ENCODE measurements at regions not wholly inside any gene's neighbourhood (a gene's known extent, or its start where the extent isn't known, plus 50 kb on each side); places are given as distances from the start of the nearest gene placed in this dataset.

DNA sequence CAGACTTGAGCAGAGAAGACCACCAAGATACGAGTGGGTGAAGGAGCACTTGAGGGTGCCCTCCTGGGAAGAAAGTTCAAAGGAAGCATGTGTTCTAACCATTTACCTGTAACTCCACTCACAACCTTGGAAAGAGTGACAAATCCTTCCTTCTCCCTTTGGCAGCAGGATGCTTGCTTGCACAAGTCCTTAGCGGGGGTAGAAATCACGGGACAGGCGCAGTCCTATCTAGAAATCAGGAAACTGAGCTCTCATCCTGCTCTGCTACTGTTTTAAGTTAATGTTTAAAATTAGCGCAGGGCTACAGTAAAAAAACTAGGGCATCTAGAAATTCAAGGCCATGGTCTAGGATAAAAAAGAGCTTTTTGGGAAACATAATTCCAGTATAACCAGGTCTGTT is 100.9 kb upstream of the PTPRM start:
- Histone ChIP-seq H3K27ac (ENCODE audit: low read length) (no peak overlapping the region), H3K4me1 (ENCODE audit: control insufficient read depth, low read depth, low read length) (no peaks in the 10 kb centered on the region), H3K36me3 (ENCODE audit: control insufficient read depth, low read depth, low read length) (no peaks in the 10 kb centered on the region), H3K4me3 (ENCODE audit: low read length) (no peak overlapping the region), H3K9me3 (ENCODE audit: control insufficient read depth, low read depth, low read length) (no peaks in the 10 kb centered on the region), H3K9ac (ENCODE audit: low read length) (no peak overlapping the region), H3K27me3 (ENCODE audit: control insufficient read depth, insufficient read depth, low read length) (no peaks in the 10 kb centered on the region)

DNA sequence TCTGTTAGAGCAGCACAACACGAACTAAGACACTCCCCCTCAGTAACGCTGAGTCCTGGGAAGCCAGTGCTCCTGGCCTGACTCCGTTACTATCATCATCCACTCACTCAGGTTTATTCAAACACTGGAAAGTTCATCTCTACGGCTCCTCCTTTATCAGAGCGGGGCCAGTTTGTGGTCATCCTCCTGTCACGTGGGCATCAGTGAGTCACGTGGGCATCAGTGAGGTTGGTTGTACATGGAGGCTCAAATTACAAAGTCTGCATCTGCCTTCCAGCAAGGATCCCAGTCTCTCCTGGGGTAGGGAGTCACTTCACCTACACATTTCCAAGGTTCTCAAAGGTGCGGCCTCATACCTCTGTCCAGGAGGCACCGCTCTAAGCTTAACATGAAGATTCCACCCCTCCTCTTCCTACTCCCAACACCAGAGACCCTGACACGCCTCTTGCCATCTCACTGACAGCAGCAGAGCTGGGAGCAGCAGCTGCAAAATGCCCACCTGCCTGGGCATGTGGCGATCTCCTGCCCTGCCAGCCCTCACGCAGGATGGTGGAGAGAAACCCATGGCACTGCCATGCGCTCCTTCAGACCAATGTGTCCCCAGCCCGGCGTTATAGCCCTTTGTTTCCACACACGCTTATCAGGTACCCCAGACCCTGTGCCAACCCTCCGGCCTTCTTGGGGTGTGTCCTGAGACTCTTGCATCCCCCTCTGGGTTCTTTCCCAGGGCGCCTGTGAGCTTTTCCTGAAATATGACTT is 99.2 kb upstream of the PTPRM start:
- Histone ChIP-seq H3K4me3 (ENCODE audit: low read length) (no peak overlapping the region), H3K27ac (ENCODE audit: low read length) (no peak overlapping the region), H3K9me3 (ENCODE audit: control insufficient read depth, low read depth, low read length) (no peaks in the 10 kb centered on the region), H3K27me3 (ENCODE audit: control insufficient read depth, insufficient read depth, low read length) (no peaks in the 10 kb centered on the region), H3K4me1 (ENCODE audit: control insufficient read depth, low read depth, low read length) (no peaks in the 10 kb centered on the region), H3K36me3 (ENCODE audit: control insufficient read depth, low read depth, low read length) (no peaks in the 10 kb centered on the region), H3K9ac (ENCODE audit: low read length) (no peak overlapping the region)

DNA sequence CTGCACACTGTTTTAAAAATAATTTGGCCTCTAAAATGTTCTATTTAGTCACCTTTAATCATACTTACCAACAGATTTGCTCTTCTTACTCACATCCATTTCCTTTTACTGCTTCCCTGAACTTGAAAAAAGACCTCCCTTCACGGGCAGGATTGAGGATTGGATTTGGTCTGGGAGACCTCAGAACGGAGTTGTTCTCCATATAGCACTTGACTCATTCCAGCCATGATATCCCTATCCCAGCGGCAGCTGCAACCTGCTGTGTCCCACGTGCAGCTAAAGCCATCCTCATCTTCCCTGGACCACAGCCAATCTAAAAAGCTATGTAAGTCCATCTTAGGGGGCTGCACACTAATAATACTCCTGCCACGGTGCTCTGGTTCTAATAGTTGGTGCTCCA is 97.0 kb upstream of the PTPRM start:
- Histone ChIP-seq H3K36me3 (ENCODE audit: control insufficient read depth, low read depth, low read length) (no peaks in the 10 kb centered on the region), H3K27me3 (ENCODE audit: control insufficient read depth, insufficient read depth, low read length) (no peaks in the 10 kb centered on the region), H3K4me3 (ENCODE audit: low read length) (no peak overlapping the region), H3K9ac (ENCODE audit: low read length) (no peak overlapping the region), H3K4me1 (ENCODE audit: control insufficient read depth, low read depth, low read length) (no peaks in the 10 kb centered on the region), H3K27ac (ENCODE audit: low read length) (no peak overlapping the region), H3K9me3 (ENCODE audit: control insufficient read depth, low read depth, low read length) (no peaks in the 10 kb centered on the region)

DNA sequence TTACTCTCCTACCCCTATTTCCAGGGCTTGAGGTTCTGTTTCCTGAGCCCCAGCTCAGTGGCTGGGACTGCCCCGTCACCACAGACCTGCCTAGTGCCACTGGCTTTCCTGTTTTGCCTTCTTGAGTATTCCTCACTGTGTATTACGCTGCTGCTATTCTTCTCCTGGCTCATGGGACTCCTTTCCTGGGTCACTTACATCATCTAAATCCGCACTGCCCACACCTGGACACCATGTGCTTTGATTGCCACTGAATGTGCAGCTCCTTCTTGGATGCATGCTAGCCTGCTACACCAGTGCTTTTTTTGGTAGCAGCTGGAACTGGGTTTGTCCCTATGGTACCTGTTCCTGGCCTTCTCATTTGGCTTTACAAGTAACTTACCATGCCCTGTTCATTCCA is 96.6 kb upstream of the PTPRM start:
- Histone ChIP-seq H3K4me1 (ENCODE audit: control insufficient read depth, low read depth, low read length) (no peaks in the 10 kb centered on the region), H3K27ac (ENCODE audit: low read length) (no peak overlapping the region), H3K4me3 (ENCODE audit: low read length) (no peak overlapping the region), H3K9me3 (ENCODE audit: control insufficient read depth, low read depth, low read length) (no peaks in the 10 kb centered on the region), H3K9ac (ENCODE audit: low read length) (no peak overlapping the region), H3K27me3 (ENCODE audit: control insufficient read depth, insufficient read depth, low read length) (no peaks in the 10 kb centered on the region), H3K36me3 (ENCODE audit: control insufficient read depth, low read depth, low read length) (no peaks in the 10 kb centered on the region)

DNA sequence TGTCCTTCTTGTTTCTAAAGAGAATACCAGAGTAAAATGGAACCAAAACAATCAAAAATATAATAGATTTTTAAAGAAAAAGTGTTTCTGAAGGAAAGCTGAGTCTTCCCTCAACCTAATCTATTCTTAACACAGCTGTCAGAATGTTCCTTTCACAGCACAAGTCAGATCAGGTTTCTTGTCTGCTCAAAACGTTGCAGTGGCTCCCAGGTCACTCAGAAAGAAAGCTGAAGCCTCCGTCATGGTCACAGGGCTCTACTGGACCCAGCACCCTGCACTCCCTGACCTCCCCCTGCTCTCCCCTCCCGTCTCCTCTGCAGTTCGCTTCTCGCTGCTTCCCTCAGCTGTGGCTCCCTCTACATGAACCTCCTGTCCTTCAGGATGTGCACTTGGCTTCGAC is 90.7 kb upstream of the PTPRM start:
- Histone ChIP-seq H3K36me3 (ENCODE audit: control insufficient read depth, low read depth, low read length) (no peaks in the 10 kb centered on the region), H3K4me3 (ENCODE audit: low read length) (no peak overlapping the region), H3K27me3 (ENCODE audit: control insufficient read depth, insufficient read depth, low read length) (no peaks in the 10 kb centered on the region), H3K27ac (ENCODE audit: low read length) (no peak overlapping the region), H3K9me3 (ENCODE audit: control insufficient read depth, low read depth, low read length) (no peaks in the 10 kb centered on the region), H3K9ac (ENCODE audit: low read length) (no peak overlapping the region), H3K4me1 (ENCODE audit: control insufficient read depth, low read depth, low read length) (no peaks in the 10 kb centered on the region)

DNA sequence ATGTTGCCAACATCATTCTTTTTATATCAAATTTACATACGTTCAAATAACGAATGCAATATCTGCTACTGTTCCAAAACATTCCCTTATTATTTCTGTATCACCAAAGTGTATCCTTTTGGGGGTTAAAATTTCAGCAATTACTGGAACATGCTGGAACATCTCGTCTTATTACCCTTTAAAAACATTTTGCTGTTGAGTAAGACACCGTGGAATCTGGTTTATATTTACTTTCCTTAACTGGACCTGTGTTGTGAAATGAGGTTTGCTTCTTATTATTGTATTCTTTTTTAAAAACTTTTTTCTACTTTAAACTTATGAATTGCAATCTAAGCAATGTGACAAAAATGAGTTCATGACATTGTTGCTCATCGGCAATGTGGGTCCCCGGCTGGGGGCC is 87.4 kb upstream of the PTPRM start:
- Histone ChIP-seq H3K9me3 (ENCODE audit: control insufficient read depth, low read depth, low read length) (no peaks in the 10 kb centered on the region), H3K36me3 (ENCODE audit: control insufficient read depth, low read depth, low read length) (no peaks in the 10 kb centered on the region), H3K27ac (ENCODE audit: low read length) (no peak overlapping the region), H3K9ac (ENCODE audit: low read length) (no peak overlapping the region), H3K4me1 (ENCODE audit: control insufficient read depth, low read depth, low read length) (no peaks in the 10 kb centered on the region), H3K4me3 (ENCODE audit: low read length) (no peak overlapping the region), H3K27me3 (ENCODE audit: control insufficient read depth, insufficient read depth, low read length) (no peaks in the 10 kb centered on the region)

DNA sequence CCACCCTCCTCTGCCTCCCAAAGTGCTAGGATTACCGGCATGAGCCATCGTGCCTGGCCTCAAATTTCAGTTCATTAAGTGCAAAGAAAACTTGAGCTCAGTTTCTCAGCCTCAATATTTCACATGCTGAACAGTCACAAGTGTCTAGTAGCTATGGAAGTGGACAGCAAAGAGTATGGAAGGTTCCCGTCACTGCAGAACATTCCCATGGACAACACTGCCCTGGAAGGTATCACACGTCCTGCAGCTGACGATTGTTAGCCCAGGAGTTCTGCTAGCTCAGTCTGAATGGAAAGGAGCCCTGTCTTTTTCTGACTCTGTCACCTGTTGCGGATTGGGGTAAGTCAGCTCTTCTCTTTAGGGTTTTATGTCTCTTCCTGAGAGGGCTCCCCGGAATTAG is 86.2 kb upstream of the PTPRM start:
- H3K36me3 ChIP-seq (ENCODE audit: control insufficient read depth, low read depth, low read length), result no peaks in the 10 kb centered on the region
- H3K4me1 ChIP-seq (ENCODE audit: control insufficient read depth, low read depth, low read length), result no peaks in the 10 kb centered on the region
- H3K9me3 ChIP-seq (ENCODE audit: control insufficient read depth, low read depth, low read length), result no peaks in the 10 kb centered on the region
- H3K27ac ChIP-seq (ENCODE audit: low read length), result no peak overlapping the region
- H3K4me3 ChIP-seq (ENCODE audit: low read length), result no peak overlapping the region
- H3K27me3 ChIP-seq (ENCODE audit: control insufficient read depth, insufficient read depth, low read length), result no peaks in the 10 kb centered on the region
- H3K9ac ChIP-seq (ENCODE audit: low read length), result no peak overlapping the region

DNA sequence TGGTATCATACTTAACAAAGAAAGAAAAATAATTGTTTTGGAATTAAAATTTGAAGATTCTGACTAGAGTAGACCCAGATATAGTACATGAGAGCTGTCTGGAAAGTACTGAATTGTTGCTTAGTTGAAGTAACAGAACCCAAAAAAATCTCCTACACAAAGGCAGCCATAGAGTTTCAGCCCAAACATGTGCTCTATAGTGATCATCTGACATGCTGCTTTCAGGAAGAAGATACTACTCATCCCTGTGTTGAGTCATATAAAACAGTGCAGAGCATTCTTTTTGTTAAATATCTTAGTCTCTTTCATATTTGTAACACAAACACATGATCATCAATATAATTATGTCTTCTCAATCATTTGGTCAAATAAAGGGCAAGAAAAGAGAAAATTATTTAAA is 84.8 kb upstream of the PTPRM start:
- Histone ChIP-seq H3K4me1 (ENCODE audit: control insufficient read depth, low read depth, low read length) (no peaks in the 10 kb centered on the region), H3K27ac (ENCODE audit: low read length) (no peak overlapping the region)

DNA sequence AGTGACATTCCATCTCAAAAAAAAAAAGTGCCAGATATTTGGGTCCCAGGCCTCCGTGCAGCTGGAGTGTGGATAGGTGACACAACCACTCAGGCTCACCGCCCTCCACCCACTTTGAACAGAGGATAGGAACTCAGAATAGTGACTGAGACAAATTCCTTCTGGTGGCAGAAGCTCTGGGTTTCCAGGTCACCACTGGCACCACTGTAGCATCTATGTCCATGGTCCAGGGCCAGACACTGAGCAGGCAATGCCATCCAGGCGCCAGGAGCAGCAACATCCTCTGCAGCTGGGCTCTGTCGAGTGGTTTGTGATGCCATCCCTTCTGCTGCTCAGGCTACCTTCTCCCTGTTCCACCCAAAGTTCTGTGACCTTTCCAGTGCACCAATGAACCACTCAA is 81.5 kb upstream of the PTPRM start:
- Histone ChIP-seq H3K36me3 (ENCODE audit: control insufficient read depth, low read depth, low read length) (no peaks in the 10 kb centered on the region), H3K4me3 (ENCODE audit: low read length) (no peak overlapping the region), H3K27ac (ENCODE audit: low read length) (no peak overlapping the region), H3K27me3 (ENCODE audit: control insufficient read depth, insufficient read depth, low read length) (no peaks in the 10 kb centered on the region), H3K9ac (ENCODE audit: low read length) (no peak overlapping the region), H3K4me1 (ENCODE audit: control insufficient read depth, low read depth, low read length) (no peaks in the 10 kb centered on the region), H3K9me3 (ENCODE audit: control insufficient read depth, low read depth, low read length) (no peaks in the 10 kb centered on the region)

More for the DNA sequence above, 84.8 kb upstream of the PTPRM start:
- H3K9me3 ChIP-seq (ENCODE audit: control insufficient read depth, low read depth, low read length), result no peaks in the 10 kb centered on the region
- no peaks in the 10 kb centered on the region for H3K36me3 ChIP-seq (ENCODE audit: control insufficient read depth, low read depth, low read length)
- H3K4me3 ChIP-seq (ENCODE audit: low read length), result no peak overlapping the region
- H3K27me3 ChIP-seq (ENCODE audit: control insufficient read depth, insufficient read depth, low read length), result no peaks in the 10 kb centered on the region
- H3K9ac ChIP-seq (ENCODE audit: low read length), result no peak overlapping the region

DNA sequence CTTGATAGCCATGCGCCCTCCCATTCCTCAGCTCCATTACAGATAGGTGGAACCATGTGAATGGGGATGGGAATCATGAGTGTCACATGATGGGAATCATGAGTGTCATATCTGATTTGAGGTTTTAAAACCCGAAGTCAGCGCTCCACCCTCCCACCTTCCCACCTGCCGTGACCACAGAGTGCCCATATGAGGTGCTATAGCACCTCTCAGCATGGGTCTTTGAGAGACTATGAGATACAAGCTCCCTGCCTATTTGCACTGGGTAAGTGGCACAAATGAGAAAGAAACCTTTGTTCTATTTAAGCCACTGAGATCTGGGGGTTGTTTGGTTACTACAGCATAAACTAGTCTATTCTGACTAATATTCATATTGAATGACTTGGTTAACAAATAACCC is 78.5 kb upstream of the PTPRM start:
- Histone ChIP-seq H3K4me1 (ENCODE audit: control insufficient read depth, low read depth, low read length) (no peaks in the 10 kb centered on the region), H3K9me3 (ENCODE audit: control insufficient read depth, low read depth, low read length) (no peaks in the 10 kb centered on the region), H3K9ac (ENCODE audit: low read length) (no peak overlapping the region), H3K27me3 (ENCODE audit: control insufficient read depth, insufficient read depth, low read length) (no peaks in the 10 kb centered on the region), H3K27ac (ENCODE audit: low read length) (no peak overlapping the region), H3K36me3 (ENCODE audit: control insufficient read depth, low read depth, low read length) (no peaks in the 10 kb centered on the region), H3K4me3 (ENCODE audit: low read length) (no peak overlapping the region)

DNA sequence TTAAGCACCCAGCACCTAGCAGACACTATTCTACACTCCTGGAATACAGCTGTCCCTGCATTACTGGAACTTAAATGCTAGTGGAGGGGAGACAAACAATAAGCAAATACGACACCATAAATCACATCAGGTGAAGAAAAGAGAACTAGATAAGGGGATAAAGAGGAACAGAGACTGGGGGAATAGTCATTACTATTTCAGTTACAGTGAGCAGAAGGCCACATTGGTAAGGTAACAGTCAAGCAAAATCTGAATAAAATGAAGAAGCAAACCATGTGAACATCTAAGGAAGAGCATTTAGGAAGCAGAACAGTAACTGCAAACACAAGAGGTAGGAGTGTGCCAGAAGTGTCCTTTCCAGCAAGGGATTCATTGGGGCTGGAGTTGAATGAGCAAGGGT is 77.0 kb upstream of the PTPRM start:
- H3K4me1 ChIP-seq (ENCODE audit: control insufficient read depth, low read depth, low read length), result no peaks in the 10 kb centered on the region
- H3K27ac ChIP-seq (ENCODE audit: low read length), result no peak overlapping the region
- H3K27me3 ChIP-seq (ENCODE audit: control insufficient read depth, insufficient read depth, low read length), result no peaks in the 10 kb centered on the region
- no peaks in the 10 kb centered on the region for H3K9me3 ChIP-seq (ENCODE audit: control insufficient read depth, low read depth, low read length)
- no peaks in the 10 kb centered on the region for H3K36me3 ChIP-seq (ENCODE audit: control insufficient read depth, low read depth, low read length)
- H3K9ac ChIP-seq (ENCODE audit: low read length), result no peak overlapping the region
- no peak overlapping the region for H3K4me3 ChIP-seq (ENCODE audit: low read length)

DNA sequence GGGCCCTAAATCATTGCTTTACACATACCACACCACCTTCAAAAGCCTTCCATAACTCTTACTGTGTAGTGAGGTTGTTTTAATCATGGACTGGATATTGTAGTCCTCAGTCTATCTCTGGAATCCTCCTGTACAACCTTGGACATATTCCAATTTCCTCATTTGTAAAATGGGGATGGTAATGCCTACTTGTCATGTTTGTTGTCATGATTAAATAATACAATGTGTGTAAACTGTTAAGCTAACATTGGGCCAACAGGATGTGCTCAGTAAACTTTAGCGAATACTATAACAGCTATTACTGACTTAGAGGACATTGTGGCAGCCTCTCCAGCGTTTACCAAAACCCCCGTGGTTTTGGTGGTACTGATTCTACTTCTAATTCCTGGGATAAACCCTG is 74.7 kb upstream of the PTPRM start:
- H3K9ac ChIP-seq (ENCODE audit: low read length), result no peak overlapping the region
- no peaks in the 10 kb centered on the region for H3K9me3 ChIP-seq (ENCODE audit: control insufficient read depth, low read depth, low read length)
- no peaks in the 10 kb centered on the region for H3K36me3 ChIP-seq (ENCODE audit: control insufficient read depth, low read depth, low read length)
- no peak overlapping the region for H3K27ac ChIP-seq (ENCODE audit: low read length)
- no peak overlapping the region for H3K4me3 ChIP-seq (ENCODE audit: low read length)
- H3K4me1 ChIP-seq (ENCODE audit: control insufficient read depth, low read depth, low read length), result no peaks in the 10 kb centered on the region
- no peaks in the 10 kb centered on the region for H3K27me3 ChIP-seq (ENCODE audit: control insufficient read depth, insufficient read depth, low read length)

All from iPS-18a (cell line).